Osteocyte (in vitro differentiated cells): ENCODE measurements at regions not wholly inside any gene's neighbourhood (a gene's known extent, or its start where the extent isn't known, plus 50 kb on each side); places are given as distances from the start of the nearest gene placed in this dataset.

Experiments used
- DNase-seq: peaks from one replicate; pipeline ENCODE4 v3.0.0; 2021; ENCODE audit warnings: mixed read lengths; ENCODE audit not compliant: unreplicated experiment; ENCODE audit errors: extremely low spot score
- H3K27ac Mint-ChIP-seq: one replicate; pipeline ENCODE4 v1.8.0; 2021; ENCODE audit warnings: mild to moderate bottlenecking, mixed read lengths; ENCODE audit not compliant: unreplicated experiment
- H3K27me3 Mint-ChIP-seq: one replicate; pipeline ENCODE4 v1.8.0; 2021; ENCODE audit warnings: mixed read lengths; ENCODE audit not compliant: unreplicated experiment
- H3K36me3 Mint-ChIP-seq: one replicate; pipeline ENCODE4 v1.8.0; 2021; ENCODE audit warnings: mixed read lengths; ENCODE audit not compliant: unreplicated experiment
- H3K4me1 Mint-ChIP-seq: one replicate; pipeline ENCODE4 v1.8.0; 2021; ENCODE audit warnings: mixed read lengths; ENCODE audit not compliant: unreplicated experiment
- H3K4me3 Mint-ChIP-seq: one replicate; pipeline ENCODE4 v1.8.0; 2021; ENCODE audit warnings: mild to moderate bottlenecking, moderate library complexity, mixed read lengths; ENCODE audit not compliant: unreplicated experiment
- H3K9me3 Mint-ChIP-seq: one replicate; pipeline ENCODE4 v1.8.0; 2021; ENCODE audit warnings: mixed read lengths; ENCODE audit not compliant: unreplicated experiment
- TF ChIP-seq, protein P1 (sequence below): fragments of 200-600 bp; sonication (generic); IDR thresholded peaks from 2 replicates; pipeline ENCODE4 v1.5.0; 2021; ENCODE audit warnings: antibody characterized with exemption, mild to moderate bottlenecking, moderate library complexity

DNA sequence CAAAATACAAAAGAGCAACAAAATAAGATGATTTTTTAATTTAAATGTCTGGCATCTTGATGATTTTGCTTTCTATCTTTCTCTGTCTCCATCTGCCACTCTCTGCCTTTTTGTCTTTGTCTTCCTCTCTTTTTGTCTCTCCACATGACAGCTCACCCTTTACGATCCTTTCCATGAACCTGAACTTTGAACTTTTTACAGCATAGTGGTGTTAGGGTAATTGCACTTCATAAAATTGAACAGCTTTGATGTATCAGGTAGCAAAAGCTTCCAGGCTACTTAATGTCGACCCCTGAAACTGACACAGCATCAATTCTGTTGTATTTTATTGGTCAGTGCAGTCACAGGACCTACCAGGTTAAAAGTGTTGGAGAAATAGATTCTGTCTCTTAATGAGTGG lies 1517.0 kb downstream of the ADGRL3 start:
- H3K4me1 Mint-ChIP-seq: no peaks in the 10 kb centered on the region
- no peak for DNase-seq
- no peak overlapping the region for H3K27ac Mint-ChIP-seq
- TF ChIP-seq, protein P1, sequence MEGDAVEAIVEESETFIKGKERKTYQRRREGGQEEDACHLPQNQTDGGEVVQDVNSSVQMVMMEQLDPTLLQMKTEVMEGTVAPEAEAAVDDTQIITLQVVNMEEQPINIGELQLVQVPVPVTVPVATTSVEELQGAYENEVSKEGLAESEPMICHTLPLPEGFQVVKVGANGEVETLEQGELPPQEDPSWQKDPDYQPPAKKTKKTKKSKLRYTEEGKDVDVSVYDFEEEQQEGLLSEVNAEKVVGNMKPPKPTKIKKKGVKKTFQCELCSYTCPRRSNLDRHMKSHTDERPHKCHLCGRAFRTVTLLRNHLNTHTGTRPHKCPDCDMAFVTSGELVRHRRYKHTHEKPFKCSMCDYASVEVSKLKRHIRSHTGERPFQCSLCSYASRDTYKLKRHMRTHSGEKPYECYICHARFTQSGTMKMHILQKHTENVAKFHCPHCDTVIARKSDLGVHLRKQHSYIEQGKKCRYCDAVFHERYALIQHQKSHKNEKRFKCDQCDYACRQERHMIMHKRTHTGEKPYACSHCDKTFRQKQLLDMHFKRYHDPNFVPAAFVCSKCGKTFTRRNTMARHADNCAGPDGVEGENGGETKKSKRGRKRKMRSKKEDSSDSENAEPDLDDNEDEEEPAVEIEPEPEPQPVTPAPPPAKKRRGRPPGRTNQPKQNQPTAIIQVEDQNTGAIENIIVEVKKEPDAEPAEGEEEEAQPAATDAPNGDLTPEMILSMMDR: no peak
- peaks cover 18% of the 10 kb centered on the region for H3K27me3 Mint-ChIP-seq
- no peaks in the 10 kb centered on the region for H3K36me3 Mint-ChIP-seq
- peaks cover 7% of the 10 kb centered on the region for H3K9me3 Mint-ChIP-seq
- no peak overlapping the region for H3K4me3 Mint-ChIP-seq

DNA sequence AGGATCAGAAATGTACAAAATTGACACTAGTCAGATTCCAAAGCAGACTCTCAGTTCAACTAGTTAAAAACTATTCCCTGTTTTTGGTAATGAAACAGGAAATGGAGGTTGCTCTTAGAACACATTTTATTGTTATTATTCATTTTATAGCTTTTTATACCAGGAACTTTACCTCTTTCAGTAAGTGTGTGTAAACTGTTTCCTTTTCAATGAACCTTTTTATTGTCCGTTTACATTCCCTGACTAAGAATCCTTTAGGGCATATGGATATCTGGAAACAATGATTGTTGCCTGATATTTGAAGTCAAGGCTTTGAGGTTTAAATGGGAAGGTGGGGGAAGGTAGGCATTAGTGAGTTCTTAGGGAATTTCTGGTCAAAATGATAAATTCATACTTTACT lies 1511.4 kb downstream of the ADGRL3 start:
- Mint-ChIP-seq H3K9me3 (peaks cover 7% of the 10 kb centered on the region), H3K27ac (no peak overlapping the region), H3K36me3 (no peaks in the 10 kb centered on the region), H3K4me3 (no peak overlapping the region), H3K27me3 (peaks cover 16% of the 10 kb centered on the region), H3K4me1 (peaks cover 5% of the 10 kb centered on the region)
- DNase-seq: no peak
- TF ChIP-seq, protein P1: no peak

DNA sequence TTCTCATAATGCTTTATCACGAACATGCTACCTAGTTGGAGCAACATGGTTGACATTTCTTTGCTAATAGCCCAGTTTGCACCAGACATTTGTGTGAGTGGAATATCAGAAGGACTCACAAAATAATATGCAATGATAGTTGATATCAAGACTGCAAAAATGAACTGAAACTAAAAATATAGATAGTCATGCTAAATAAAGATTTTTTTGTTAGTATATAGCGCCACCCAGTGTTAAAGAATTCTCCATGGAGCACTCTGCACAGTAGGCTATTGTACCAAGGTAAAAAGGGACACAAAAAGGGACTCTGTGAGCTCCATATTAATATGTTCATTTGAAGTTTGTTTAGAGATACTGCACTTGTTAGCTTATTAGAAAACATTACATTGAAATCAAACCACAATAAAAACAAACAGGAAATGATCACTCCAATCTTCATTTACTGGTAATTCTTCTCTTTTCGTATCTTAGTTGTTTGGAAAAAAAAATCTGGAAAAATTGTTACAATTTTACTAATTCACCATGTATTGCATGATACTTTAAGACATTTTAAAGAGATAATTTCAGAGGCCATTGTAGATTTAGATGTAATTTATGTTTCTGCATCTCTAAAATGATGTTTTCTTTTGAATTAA lies 1509.6 kb downstream of the ADGRL3 start:
- Mint-ChIP-seq H3K36me3 (no peaks in the 10 kb centered on the region), H3K27ac (no peak overlapping the region)
- no peak for DNase-seq

DNA sequence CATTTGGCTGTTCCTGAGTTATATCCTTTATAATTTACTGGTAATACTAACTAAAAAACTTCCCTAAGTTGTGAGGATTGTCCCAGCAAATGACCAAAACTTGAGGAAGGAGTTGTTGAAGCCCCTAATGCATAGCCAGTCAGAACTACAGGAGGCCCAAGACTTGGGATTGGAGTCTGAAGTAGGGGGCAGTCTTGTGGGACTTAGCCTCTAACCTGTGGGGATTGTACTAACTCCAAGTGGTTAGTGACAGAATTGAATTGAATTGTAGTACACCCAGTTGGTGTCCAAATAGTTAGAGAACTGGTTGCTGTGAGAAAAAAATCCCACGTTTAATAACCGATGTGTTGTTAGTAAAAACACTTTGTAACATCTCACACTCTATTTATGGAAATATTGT lies 1506.3 kb downstream of the ADGRL3 start:
- Mint-ChIP-seq H3K4me3 (no peak overlapping the region), H3K27ac (no peak overlapping the region)

More for the DNA sequence above, 1509.6 kb downstream of the ADGRL3 start:
- Mint-ChIP-seq H3K27me3 (peaks cover 5% of the 10 kb centered on the region), H3K4me1 (peaks cover 5% of the 10 kb centered on the region), H3K4me3 (peak overlapping the region; percentile 65), H3K9me3 (no peaks in the 10 kb centered on the region)
- TF ChIP-seq, protein P1: peak; percentile 79

DNA sequence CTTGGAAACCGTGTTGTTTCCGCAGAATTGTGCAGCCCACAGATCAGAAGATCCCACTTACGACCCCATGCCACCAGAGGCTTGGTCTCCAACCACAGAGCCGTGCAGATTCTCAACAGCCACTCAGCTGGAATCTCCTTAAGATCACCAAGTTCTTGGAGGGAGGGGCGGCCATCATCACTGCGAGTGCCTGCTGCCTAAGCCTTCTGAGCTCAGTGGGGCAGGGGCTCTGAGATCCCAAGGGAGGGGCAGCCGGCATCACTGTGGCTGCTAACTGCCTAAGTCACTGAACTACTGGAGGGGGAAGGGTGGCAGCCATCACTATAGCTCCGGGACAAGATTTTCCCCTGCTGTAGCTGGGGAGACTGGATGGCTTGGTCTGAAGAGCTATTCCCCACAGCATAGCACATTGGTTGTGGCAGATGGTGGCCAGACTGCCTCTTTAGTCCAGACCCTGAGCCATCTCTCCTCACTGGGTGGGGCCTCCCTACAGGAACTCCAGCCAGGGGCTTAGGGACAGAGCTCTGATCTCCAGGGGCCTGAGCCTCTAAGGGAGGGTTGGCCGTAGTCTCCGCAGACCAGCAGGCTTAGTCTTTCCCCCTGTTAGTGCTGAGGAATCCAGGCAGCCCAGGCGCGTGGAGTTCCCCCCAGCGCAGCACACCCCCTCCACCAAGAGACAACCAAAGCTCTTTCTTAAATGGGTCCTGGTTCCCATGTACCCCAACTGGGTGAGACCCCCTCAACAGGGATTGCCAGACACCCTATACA lies 1483.9 kb downstream of the ADGRL3 start:
- Mint-ChIP-seq H3K4me3 (no peak overlapping the region), H3K27me3 (peaks cover 4% of the 10 kb centered on the region), H3K36me3 (no peaks in the 10 kb centered on the region), H3K4me1 (no peaks in the 10 kb centered on the region), H3K9me3 (no peaks in the 10 kb centered on the region), H3K27ac (no peak overlapping the region)
- TF ChIP-seq, protein P1: no peak
- no peak for DNase-seq

More for the DNA sequence above, 1506.3 kb downstream of the ADGRL3 start:
- Mint-ChIP-seq H3K27me3 (peaks cover 5% of the 10 kb centered on the region), H3K4me1 (peaks cover 5% of the 10 kb centered on the region), H3K36me3 (no peaks in the 10 kb centered on the region), H3K9me3 (no peaks in the 10 kb centered on the region)
- TF ChIP-seq, protein P1: no peak
- DNase-seq: no peak
